ENCODE measurements at regions not wholly inside any gene's neighbourhood (a gene's known extent, or its start where the extent isn't known, plus 50 kb on each side); places are given as distances from the start of the nearest gene placed in this dataset.
A peak's percentile ranks its signal among the peaks of the same experiment; 100 is the strongest.

- no CpG with 5 or more reads among the region's 2 CpGs for WGBS (ENCODE audit: extremely low coverage, insufficient read length, low lambda C conversion rate)
- no peak overlapping the region for H3K18ac ChIP-seq (ENCODE audit: insufficient read length, low read depth, low read length)
These were observed 75.4 kb upstream of the EEF1E1 start for GRCh38 chr6:8177721-8178120.

More at GRCh38 chr6:8177721-8178120, 75.4 kb upstream of the EEF1E1 start:
- no peak for DNase-seq
- Histone ChIP-seq H2AFZ (ENCODE audit: low read length) (no peak overlapping the region), H4K5ac (ENCODE audit: insufficient read length, low read depth, low read length) (no peak overlapping the region), H2BK120ac (ENCODE audit: low read depth, low read length, poor library complexity, severe bottlenecking) (no peak overlapping the region), H3K4me2 (ENCODE audit: insufficient read depth, insufficient read length, low read length) (no peak overlapping the region), H4K91ac (ENCODE audit: insufficient read length, low read depth, low read length) (no peak overlapping the region), H4K8ac (replicated peaks; ENCODE audit: insufficient read length, low read depth, low read length) (no peak overlapping the region), H3K23ac (ENCODE audit: insufficient read length, low read depth, low read length) (no peak overlapping the region), H3K79me1 (ENCODE audit: insufficient read depth, low read depth, low read length, poor library complexity, severe bottlenecking) (no peaks in the 10 kb centered on the region), H3T11ph (ENCODE audit: low read length) (no peak overlapping the region), H3K27me3 (ENCODE audit: insufficient read depth, low read length) (no peaks in the 10 kb centered on the region), H3K4me1 (ENCODE audit: insufficient read depth, low read length) (no peaks in the 10 kb centered on the region; the same call in 1 of the 2 replicates), H3K9ac (ENCODE audit: extremely low read depth, insufficient read length, low read length) (no peak overlapping the region), H3K27ac (ENCODE audit: insufficient read length, low read depth, low read length) (no peak overlapping the region), H2BK5ac (ENCODE audit: insufficient read length, low read length) (no peak overlapping the region), H3K9me3 (ENCODE audit: control insufficient read depth, low read depth, low read length) (no peaks in the 10 kb centered on the region), H3K23me2 (ENCODE audit: insufficient read length, low read depth, low read length, poor library complexity, severe bottlenecking) (no peaks in the 10 kb centered on the region), H3K79me2 (ENCODE audit: insufficient read depth, low read length) (no peaks in the 10 kb centered on the region), H2BK15ac (ENCODE audit: low read depth, low read length) (no peak overlapping the region), H3K14ac (ENCODE audit: insufficient read depth, low read length) (no peak overlapping the region), H2AK5ac (ENCODE audit: insufficient read length, low read length) (no peak overlapping the region), H4K20me1 (ENCODE audit: control insufficient read depth, insufficient read depth, insufficient read length) (no peaks in the 10 kb centered on the region), H3K4ac (ENCODE audit: low read depth, low read length) (no peak overlapping the region), H3K56ac (ENCODE audit: insufficient read length, low read depth, low read length) (no peak overlapping the region), H2BK12ac (ENCODE audit: insufficient read length, low read depth, low read length) (no peak overlapping the region), H2BK20ac (ENCODE audit: low read depth, low read length, poor library complexity, severe bottlenecking) (no peak overlapping the region)
- Mint-ChIP-seq H3K27ac (peak overlapping the region in 1 of 3 experiments; percentile 80; a peak in 2 of 7 replicates), H3K27me3 (ENCODE audit: low read depth) (no peaks in the 10 kb centered on the region; the same call in 1 of the 2 replicates), H3K4me3 (no peak overlapping the region), H3K36me3 (ENCODE audit: insufficient read depth in 1 of 3, low read depth in 3 of 3) (no peaks in the 10 kb centered on the region; a peak in 1 of 7 replicates), H3K4me1 (peaks cover 44 to 46% of the 10 kb centered on the region in 2 experiments), H3K9me3 (peaks cover 0 to 2% of the 10 kb centered on the region in 2 experiments; a peak in 1 of 5 replicates)
- no peak for TF ChIP-seq CTCF (conservative IDR thresholded peaks at IDR 0.05)

Measured in H9 (cell line).